Lower leg skin (tissue), 3 donors: ENCODE measurements at regions not wholly inside any gene's neighbourhood (a gene's known extent, or its start where the extent isn't known, plus 50 kb on each side); places are given as distances from the start of the nearest gene placed in this dataset.

Experiments used
- POLR2A ChIP-seq, 2 donors: fragments of 450-650 bp; IDR thresholded peaks; one replicate each; pipeline ENCODE4 v1.6.1; 2016 to 2017; ENCODE audit warnings: antibody characterized with exemption in 2 of 2, mild to moderate bottlenecking in 1 of 2, moderate library complexity in 1 of 2
- TF ChIP-seq, protein P1 (sequence below), 3 donors: fragments of 450-650 bp; IDR thresholded peaks; one replicate each; pipeline ENCODE4 v1.5.1; 2016; ENCODE audit warnings: antibody characterized with exemption in 3 of 3, mild to moderate bottlenecking in 3 of 3, moderate library complexity in 2 of 3

DNA sequence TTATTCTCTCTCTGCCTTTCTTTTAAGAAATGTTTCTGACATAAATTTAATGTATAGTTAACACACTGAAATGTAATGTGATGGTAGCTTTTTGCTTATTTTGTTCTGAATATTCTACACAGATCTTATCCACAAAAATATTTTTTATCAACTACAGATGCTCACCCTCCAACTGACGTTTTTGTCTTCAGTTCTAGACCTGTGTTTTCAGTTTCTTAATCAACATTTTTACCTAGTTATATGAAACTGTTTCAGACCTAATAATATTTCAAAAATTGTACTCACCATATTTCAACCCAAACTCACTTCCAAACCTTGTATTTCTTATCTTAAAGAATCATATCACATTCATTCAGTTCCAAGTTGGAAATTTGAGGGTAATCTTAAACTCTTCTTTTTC is 452.8 kb downstream of the RFPL4B start:
- TF ChIP-seq, protein P1, sequence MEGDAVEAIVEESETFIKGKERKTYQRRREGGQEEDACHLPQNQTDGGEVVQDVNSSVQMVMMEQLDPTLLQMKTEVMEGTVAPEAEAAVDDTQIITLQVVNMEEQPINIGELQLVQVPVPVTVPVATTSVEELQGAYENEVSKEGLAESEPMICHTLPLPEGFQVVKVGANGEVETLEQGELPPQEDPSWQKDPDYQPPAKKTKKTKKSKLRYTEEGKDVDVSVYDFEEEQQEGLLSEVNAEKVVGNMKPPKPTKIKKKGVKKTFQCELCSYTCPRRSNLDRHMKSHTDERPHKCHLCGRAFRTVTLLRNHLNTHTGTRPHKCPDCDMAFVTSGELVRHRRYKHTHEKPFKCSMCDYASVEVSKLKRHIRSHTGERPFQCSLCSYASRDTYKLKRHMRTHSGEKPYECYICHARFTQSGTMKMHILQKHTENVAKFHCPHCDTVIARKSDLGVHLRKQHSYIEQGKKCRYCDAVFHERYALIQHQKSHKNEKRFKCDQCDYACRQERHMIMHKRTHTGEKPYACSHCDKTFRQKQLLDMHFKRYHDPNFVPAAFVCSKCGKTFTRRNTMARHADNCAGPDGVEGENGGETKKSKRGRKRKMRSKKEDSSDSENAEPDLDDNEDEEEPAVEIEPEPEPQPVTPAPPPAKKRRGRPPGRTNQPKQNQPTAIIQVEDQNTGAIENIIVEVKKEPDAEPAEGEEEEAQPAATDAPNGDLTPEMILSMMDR (IDR thresholded peaks at IDR 0.05), result no peak
- no peak for TF ChIP-seq POLR2A (IDR thresholded peaks at IDR 0.05)
